OCI-LY3 (cell line): ENCODE measurements at regions not wholly inside any gene's neighbourhood (a gene's known extent, or its start where the extent isn't known, plus 50 kb on each side); places are given as distances from the start of the nearest gene placed in this dataset.

Experiments
- H2AFZ ChIP-seq: fragments of 200-600, 300-600 bp; shearing (Covaris generic); 2 replicates; pipeline ENCODE4 v1.6.0; 2014; ENCODE audit warnings: antibody characterized with exemption, low read depth, low read length
- H3K27ac ChIP-seq: fragments of 200-600, 300-600 bp; sonication (generic); 2 replicates; pipeline ENCODE4 v1.5.1; 2014; ENCODE audit warnings: mild to moderate bottlenecking, low read length, moderate library complexity, mixed read lengths
- H3K27me3 ChIP-seq: fragments of 200-600, 300-600 bp; sonication (generic); 2 replicates; pipeline ENCODE4 v1.6.1; 2014; ENCODE audit warnings: low read depth, low read length, mixed read lengths
- H3K36me3 ChIP-seq: fragments of 200-600, 300-600 bp; sonication (generic); replicated peaks from 2 replicates; pipeline ENCODE3; 2014; ENCODE audit warnings: low read depth, low read length, mixed read lengths
- H3K4me1 ChIP-seq: fragments of 300-600, 200-600 bp; sonication (generic); 2 replicates; pipeline ENCODE4 v1.6.1; 2014; ENCODE audit warnings: low read length, mixed read lengths
- H3K4me2 ChIP-seq: fragments of 200-600, 300-600 bp; sonication (generic); 2 replicates; pipeline ENCODE4 v1.6.1; 2014; ENCODE audit warnings: low read length, mixed read lengths
- H3K4me3 ChIP-seq: fragments of 300-600, 200-600 bp; sonication (generic); 2 replicates; pipeline ENCODE4 v1.5.1; 2014; ENCODE audit warnings: antibody characterized with exemption, mild to moderate bottlenecking, low read length, moderate library complexity
- H3K79me2 ChIP-seq: fragments of 300-600, 200-600 bp; shearing (Covaris generic); 2 replicates; pipeline ENCODE4 v1.6.1; 2014; ENCODE audit warnings: mild to moderate bottlenecking, low read length, mixed read lengths
- H3K9ac ChIP-seq: fragments of 300-600, 200-600 bp; shearing (Covaris generic); 2 replicates; pipeline ENCODE4 v1.6.0; 2014; ENCODE audit warnings: mild to moderate bottlenecking, low read length, moderate library complexity
- H3K9me3 ChIP-seq: fragments of 200-600, 300-600 bp; shearing (Covaris generic); 2 replicates; pipeline ENCODE4 v1.6.1; 2014; ENCODE audit warnings: low read length, mixed read lengths; ENCODE audit not compliant: insufficient read depth
- H4K20me1 ChIP-seq: fragments of 200-600, 300-600 bp; sonication (generic); 2 replicates; pipeline ENCODE4 v1.6.1; 2016; ENCODE audit warnings: low read length, mixed read lengths; ENCODE audit not compliant: insufficient read depth
- EZH2phosphoT487 ChIP-seq: fragments of 200-600 bp; shearing (Covaris generic); IDR thresholded peaks from 2 replicates; pipeline ENCODE4 v1.6.1; 2018; ENCODE audit warnings: antibody characterized with exemption, mixed run types, low read depth
- TF ChIP-seq, protein P1 (sequence below): fragments of 200-600, 300-600 bp; sonication (generic); IDR thresholded peaks from 2 replicates; pipeline ENCODE4 v1.5.1; 2014; ENCODE audit warnings: antibody characterized with exemption, low read length, low read depth

DNA sequence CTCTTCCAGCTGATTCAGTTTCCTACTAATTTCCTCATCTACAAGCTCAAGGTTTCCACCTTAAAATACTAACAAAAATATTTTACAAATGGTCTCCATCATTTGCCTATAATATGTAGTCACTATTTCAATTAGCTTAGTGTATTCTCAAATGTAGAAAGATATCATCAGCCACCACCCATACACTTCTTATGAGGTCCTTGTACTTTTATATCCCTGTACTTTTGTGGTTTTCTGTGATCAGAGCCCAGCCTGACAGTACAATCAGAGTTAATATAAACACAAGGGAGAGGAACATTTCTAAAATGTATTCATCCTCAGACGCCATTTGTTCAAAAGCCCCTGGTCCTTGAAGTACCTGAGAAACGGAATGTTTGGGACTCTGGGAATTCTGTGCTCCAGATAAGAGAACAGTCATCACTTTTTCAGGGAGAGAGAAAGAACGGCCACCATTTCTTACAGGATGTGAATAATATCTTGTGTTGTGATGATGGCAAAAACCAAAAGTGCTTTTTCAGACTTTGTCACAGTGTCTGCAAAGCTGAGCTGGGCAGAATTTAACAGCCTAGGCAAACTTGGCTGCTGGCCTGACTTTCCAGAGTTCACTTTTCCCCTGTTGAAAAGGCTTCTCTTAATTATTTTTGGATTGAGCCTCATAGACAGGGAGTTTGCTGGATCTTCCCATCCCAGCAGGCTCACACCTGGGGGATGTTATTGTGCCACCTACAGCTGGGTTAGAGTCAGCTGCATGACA, 361.7 kb upstream of the ACVR2A start:
- Histone ChIP-seq H3K4me2 (no peak overlapping the region), H4K20me1 (no peaks in the 10 kb centered on the region), H3K9ac (no peak overlapping the region), H3K79me2 (no peaks in the 10 kb centered on the region), H3K9me3 (no peaks in the 10 kb centered on the region), H3K4me1 (no peaks in the 10 kb centered on the region), H3K27ac (no peak overlapping the region), H3K27me3 (no peaks in the 10 kb centered on the region), H3K4me3 (no peak overlapping the region), H3K36me3 (no peaks in the 10 kb centered on the region), H2AFZ (no peak overlapping the region)
- TF ChIP-seq, protein P1, sequence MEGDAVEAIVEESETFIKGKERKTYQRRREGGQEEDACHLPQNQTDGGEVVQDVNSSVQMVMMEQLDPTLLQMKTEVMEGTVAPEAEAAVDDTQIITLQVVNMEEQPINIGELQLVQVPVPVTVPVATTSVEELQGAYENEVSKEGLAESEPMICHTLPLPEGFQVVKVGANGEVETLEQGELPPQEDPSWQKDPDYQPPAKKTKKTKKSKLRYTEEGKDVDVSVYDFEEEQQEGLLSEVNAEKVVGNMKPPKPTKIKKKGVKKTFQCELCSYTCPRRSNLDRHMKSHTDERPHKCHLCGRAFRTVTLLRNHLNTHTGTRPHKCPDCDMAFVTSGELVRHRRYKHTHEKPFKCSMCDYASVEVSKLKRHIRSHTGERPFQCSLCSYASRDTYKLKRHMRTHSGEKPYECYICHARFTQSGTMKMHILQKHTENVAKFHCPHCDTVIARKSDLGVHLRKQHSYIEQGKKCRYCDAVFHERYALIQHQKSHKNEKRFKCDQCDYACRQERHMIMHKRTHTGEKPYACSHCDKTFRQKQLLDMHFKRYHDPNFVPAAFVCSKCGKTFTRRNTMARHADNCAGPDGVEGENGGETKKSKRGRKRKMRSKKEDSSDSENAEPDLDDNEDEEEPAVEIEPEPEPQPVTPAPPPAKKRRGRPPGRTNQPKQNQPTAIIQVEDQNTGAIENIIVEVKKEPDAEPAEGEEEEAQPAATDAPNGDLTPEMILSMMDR: peak; percentile 25
- TF ChIP-seq EZH2phosphoT487: no peak

DNA sequence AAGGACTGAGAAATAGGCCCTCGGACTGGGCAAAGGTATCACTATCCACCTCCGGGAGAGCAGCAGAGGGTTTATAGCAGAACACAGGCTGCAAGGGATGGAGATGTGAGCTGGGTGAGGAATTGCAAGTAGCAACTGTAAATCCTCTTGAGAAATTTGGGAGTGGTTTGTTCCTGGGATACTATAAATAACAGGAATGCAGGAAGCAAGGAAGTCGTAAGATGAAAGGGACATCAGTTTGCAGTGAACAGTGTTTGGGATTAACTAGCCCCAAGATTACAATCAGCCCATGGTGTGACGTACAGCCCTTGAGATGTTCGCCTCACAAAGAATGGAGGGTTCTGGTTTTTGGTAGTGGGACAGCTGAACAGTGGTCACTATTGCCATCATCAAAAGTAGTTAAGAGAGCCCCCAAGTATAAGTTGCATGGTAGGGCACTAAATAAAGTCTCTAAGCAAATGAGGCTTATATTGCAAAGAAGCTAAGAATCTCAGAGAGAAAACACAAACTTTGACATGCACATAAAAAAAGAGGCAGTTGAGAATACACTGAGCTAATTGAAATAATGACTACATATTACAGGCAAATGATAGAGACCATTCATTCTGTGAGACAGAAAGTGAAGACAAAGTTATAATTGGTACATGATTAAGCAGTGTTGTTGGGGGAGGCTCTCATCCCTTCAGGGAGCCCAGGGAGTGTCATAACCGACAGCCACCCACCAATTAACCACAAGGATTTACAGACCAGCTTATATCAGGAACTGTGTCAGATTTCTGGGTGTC, 362.5 kb upstream of the ACVR2A start:
- H3K9ac ChIP-seq: no peak overlapping the region
- no peak overlapping the region for H3K4me3 ChIP-seq
- TF ChIP-seq EZH2phosphoT487: no peak
- TF ChIP-seq, protein P1: no peak
- no peaks in the 10 kb centered on the region for H3K79me2 ChIP-seq
- H3K4me2 ChIP-seq: no peak overlapping the region
- no peaks in the 10 kb centered on the region for H3K27me3 ChIP-seq
- H2AFZ ChIP-seq: no peak overlapping the region
- H4K20me1 ChIP-seq: no peaks in the 10 kb centered on the region
- no peaks in the 10 kb centered on the region for H3K4me1 ChIP-seq
- H3K36me3 ChIP-seq: no peaks in the 10 kb centered on the region
- no peak overlapping the region for H3K27ac ChIP-seq
- H3K9me3 ChIP-seq: no peaks in the 10 kb centered on the region

DNA sequence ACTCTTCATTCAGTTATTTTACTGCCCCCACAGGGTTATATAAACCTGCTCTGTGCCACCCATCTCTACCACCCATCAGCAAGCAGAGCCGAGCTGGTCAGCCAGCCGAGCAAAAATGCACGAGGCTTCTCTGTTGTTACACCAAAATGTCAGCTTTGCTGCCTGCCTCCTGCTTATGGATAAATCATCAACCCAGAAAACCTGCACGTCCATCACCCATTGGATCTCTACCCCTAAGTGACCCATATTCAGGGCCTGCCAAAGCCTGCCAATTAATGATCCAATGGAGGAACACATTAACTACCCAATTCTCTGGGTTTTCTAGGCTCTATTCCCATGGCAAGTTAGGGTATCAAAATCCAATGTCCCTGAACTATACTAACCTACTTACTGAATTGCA, 365.5 kb upstream of the ACVR2A start:
- H3K27me3 ChIP-seq: no peaks in the 10 kb centered on the region
- TF ChIP-seq, protein P1: no peak
- TF ChIP-seq EZH2phosphoT487: no peak
- no peaks in the 10 kb centered on the region for H3K9me3 ChIP-seq
- no peaks in the 10 kb centered on the region for H3K79me2 ChIP-seq
- no peaks in the 10 kb centered on the region for H4K20me1 ChIP-seq
- no peak overlapping the region for H2AFZ ChIP-seq
- no peak overlapping the region for H3K4me3 ChIP-seq
- no peak overlapping the region for H3K4me2 ChIP-seq
- no peak overlapping the region for H3K27ac ChIP-seq
- no peaks in the 10 kb centered on the region for H3K4me1 ChIP-seq
- H3K36me3 ChIP-seq: no peaks in the 10 kb centered on the region
- H3K9ac ChIP-seq: no peak overlapping the region

DNA sequence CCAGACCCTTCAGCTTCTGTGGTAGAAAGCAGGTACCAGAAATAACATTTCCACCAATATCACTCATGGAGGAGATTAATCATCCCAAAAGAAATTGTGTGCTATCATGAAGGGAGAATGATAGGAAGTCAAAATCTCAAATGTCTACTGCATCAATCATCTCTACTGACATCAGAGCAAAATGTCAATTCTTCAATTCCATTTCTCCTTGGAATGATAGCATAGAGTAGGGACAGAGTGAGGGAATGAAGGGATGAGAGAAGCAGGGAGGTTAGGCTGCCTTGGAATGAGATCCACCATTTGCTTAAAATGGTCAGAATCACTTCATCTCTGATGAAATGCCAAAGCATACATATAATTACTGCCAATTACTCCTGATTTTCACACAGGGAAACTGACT, 371.8 kb upstream of the ACVR2A start:
- Histone ChIP-seq H3K27ac (no peak overlapping the region), H3K9me3 (no peaks in the 10 kb centered on the region), H3K27me3 (no peaks in the 10 kb centered on the region), H3K4me3 (no peak overlapping the region), H2AFZ (no peak overlapping the region), H3K36me3 (no peaks in the 10 kb centered on the region), H3K4me1 (no peaks in the 10 kb centered on the region), H3K4me2 (no peak overlapping the region), H3K9ac (no peak overlapping the region), H3K79me2 (no peaks in the 10 kb centered on the region), H4K20me1 (no peaks in the 10 kb centered on the region)
- no peak for TF ChIP-seq EZH2phosphoT487
- TF ChIP-seq, protein P1: no peak
